ENCODE measurements at regions not wholly inside any gene's neighbourhood (a gene's known extent, or its start where the extent isn't known, plus 50 kb on each side); places are given as distances from the start of the nearest gene placed in this dataset.
"Not testable (repeated sequence)": the region's sequence is repeated elsewhere in the genome, so short reads cannot be mapped to it uniquely, and the experiment has no call there.

DNA sequence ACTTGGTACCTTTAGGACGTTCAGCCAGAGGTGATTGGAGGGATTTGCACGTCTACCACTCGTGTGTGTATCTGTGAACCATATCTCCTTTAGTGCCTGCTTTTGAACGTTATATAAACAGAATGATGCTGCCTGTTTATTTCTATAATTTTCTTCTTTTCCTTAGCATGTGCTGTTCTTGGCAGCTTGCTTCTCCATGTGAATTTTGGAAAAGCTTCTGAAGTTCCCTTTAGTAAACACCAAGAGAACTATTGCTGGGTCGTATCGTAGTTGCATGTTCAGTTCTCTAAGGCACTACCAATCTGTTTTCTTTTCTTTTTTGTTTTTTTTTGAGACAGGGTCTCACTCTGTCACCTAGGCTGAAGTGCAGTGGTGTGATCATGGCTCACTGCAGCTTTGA, 73.8 kb upstream of the FANCC start:
- H3K9me2 ChIP-seq (ENCODE audit: insufficient read depth); POLR2A ChIA-PET; H4K20me1 ChIP-seq (ENCODE audit: insufficient read depth); H3K79me2 ChIP-seq (ENCODE audit: insufficient read depth, low read length); H3K27ac ChIP-seq (ENCODE audit: low read depth, low read length); ATAC-seq; H3K4me3 ChIP-seq (replicated peaks in 1 of 2; ENCODE audit: low read depth in 1 of 2, low read length in 2 of 2); H3K9me3 ChIP-seq (ENCODE audit: control insufficient read depth in 1 of 2, insufficient read depth in 1 of 2, low read depth in 1 of 2, low read length in 2 of 2); H2AFZ ChIP-seq (ENCODE audit: low read depth, low read length, poor library complexity, severe bottlenecking); DNase-seq (ENCODE audit: low read depth, low spot score); H3K27me3 ChIP-seq (ENCODE audit: insufficient read depth, low read length); H3K4me2 ChIP-seq (ENCODE audit: low read length); CTCF ChIA-PET; H3K4me1 ChIP-seq (ENCODE audit: control insufficient read depth in 1 of 2, insufficient read depth in 2 of 2, low read length in 2 of 2); H3K36me3 ChIP-seq (ENCODE audit: control insufficient read depth in 1 of 2, insufficient read depth in 2 of 2, low read length in 2 of 2); intact Hi-C loops (cut with micrococcal nuclease); RAD21 ChIA-PET (ENCODE audit: low non-redundant PET in 1 of 2, low total read pairs in 2 of 2, uncharacterized antibody in 2 of 2, unreplicated experiment in 2 of 2); H3K9ac ChIP-seq (ENCODE audit: low read length); BruUV-seq (replicated peaks): not testable (repeated sequence)

DNA sequence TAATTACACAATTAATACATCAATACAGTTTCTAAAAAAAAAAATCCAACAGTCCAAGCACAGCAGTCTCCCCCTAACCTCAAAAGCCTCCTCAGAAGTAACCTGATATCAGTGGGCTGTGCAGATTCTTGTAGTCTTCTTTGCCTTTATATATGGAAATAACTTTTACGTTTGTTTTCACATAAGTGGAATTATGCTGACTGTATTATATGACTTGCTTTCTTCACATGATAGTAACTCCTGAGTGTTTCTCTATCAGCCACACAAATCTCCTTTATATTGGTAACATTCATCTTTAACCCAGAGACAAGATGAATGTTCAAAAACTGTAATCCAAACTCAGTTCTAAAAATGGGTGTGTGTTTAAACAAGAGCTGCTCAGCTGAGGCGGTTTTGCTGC, 71.9 kb upstream of the FANCC start:
- ChIA-PET POLR2A (no interaction called here), CTCF (no interaction called here), RAD21 (ENCODE audit: low non-redundant PET in 1 of 2, low total read pairs in 2 of 2, uncharacterized antibody in 2 of 2, unreplicated experiment in 2 of 2) (no interaction called here)
- Histone ChIP-seq H3K9me2 (ENCODE audit: insufficient read depth) (no peaks in the 10 kb centered on the region), H3K9ac (ENCODE audit: low read length) (no peak overlapping the region), H3K4me1 (ENCODE audit: control insufficient read depth in 1 of 2, insufficient read depth in 2 of 2, low read length in 2 of 2) (peaks cover 2 to 12% of the 10 kb centered on the region in 2 experiments), H3K36me3 (ENCODE audit: control insufficient read depth in 1 of 2, insufficient read depth in 2 of 2, low read length in 2 of 2) (no peaks in the 10 kb centered on the region), H4K20me1 (ENCODE audit: insufficient read depth) (no peaks in the 10 kb centered on the region), H3K79me2 (ENCODE audit: insufficient read depth, low read length) (no peaks in the 10 kb centered on the region), H3K9me3 (ENCODE audit: control insufficient read depth in 1 of 2, insufficient read depth in 1 of 2, low read depth in 1 of 2, low read length in 2 of 2) (no peaks in the 10 kb centered on the region), H3K27me3 (ENCODE audit: insufficient read depth, low read length) (no peaks in the 10 kb centered on the region), H3K4me2 (ENCODE audit: low read length) (no peak overlapping the region), H3K4me3 (replicated peaks in 1 of 2; ENCODE audit: low read depth in 1 of 2, low read length in 2 of 2) (no peak overlapping the region), H3K27ac (ENCODE audit: low read depth, low read length) (no peak overlapping the region), H2AFZ (ENCODE audit: low read depth, low read length, poor library complexity, severe bottlenecking) (no peak overlapping the region)
- BruUV-seq (replicated peaks): no TSS peak
- ATAC-seq (no peak), DNase-seq (ENCODE audit: low read depth, low spot score) (no peak)
- intact Hi-C loops (cut with micrococcal nuclease): no loop called here
- TF ChIP-seq EZH2 (IDR thresholded peaks at IDR 0.05): no peak
- TF ChIP-seq ELF1 (IDR thresholded peaks at IDR 0.05; ENCODE audit: borderline replicate concordance, low read depth): no peak
- TF ChIP-seq EZH2phosphoT487 (IDR thresholded peaks at IDR 0.05; ENCODE audit: borderline replicate concordance): no peak
- TF ChIP-seq SIN3A (IDR thresholded peaks at IDR 0.05; ENCODE audit: low read depth): no peak
- no peak for TF ChIP-seq RAD21 (IDR thresholded peaks at IDR 0.05; ENCODE audit: low read depth)
- TF ChIP-seq, protein P1, sequence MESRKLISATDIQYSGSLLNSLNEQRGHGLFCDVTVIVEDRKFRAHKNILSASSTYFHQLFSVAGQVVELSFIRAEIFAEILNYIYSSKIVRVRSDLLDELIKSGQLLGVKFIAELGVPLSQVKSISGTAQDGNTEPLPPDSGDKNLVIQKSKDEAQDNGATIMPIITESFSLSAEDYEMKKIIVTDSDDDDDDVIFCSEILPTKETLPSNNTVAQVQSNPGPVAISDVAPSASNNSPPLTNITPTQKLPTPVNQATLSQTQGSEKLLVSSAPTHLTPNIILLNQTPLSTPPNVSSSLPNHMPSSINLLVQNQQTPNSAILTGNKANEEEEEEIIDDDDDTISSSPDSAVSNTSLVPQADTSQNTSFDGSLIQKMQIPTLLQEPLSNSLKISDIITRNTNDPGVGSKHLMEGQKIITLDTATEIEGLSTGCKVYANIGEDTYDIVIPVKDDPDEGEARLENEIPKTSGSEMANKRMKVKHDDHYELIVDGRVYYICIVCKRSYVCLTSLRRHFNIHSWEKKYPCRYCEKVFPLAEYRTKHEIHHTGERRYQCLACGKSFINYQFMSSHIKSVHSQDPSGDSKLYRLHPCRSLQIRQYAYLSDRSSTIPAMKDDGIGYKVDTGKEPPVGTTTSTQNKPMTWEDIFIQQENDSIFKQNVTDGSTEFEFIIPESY (IDR thresholded peaks at IDR 0.05; ENCODE audit: extremely low read depth, insufficient replicate concordance, low read length): no peak
- TF ChIP-seq, protein P2, sequence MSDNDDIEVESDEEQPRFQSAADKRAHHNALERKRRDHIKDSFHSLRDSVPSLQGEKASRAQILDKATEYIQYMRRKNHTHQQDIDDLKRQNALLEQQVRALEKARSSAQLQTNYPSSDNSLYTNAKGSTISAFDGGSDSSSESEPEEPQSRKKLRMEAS (IDR thresholded peaks at IDR 0.05): no peak
- no peak for TF ChIP-seq TCF7L2 (IDR thresholded peaks at IDR 0.05; ENCODE audit: borderline replicate concordance, extremely low read depth, insufficient read depth, insufficient read length)
- TF ChIP-seq, protein P3, sequence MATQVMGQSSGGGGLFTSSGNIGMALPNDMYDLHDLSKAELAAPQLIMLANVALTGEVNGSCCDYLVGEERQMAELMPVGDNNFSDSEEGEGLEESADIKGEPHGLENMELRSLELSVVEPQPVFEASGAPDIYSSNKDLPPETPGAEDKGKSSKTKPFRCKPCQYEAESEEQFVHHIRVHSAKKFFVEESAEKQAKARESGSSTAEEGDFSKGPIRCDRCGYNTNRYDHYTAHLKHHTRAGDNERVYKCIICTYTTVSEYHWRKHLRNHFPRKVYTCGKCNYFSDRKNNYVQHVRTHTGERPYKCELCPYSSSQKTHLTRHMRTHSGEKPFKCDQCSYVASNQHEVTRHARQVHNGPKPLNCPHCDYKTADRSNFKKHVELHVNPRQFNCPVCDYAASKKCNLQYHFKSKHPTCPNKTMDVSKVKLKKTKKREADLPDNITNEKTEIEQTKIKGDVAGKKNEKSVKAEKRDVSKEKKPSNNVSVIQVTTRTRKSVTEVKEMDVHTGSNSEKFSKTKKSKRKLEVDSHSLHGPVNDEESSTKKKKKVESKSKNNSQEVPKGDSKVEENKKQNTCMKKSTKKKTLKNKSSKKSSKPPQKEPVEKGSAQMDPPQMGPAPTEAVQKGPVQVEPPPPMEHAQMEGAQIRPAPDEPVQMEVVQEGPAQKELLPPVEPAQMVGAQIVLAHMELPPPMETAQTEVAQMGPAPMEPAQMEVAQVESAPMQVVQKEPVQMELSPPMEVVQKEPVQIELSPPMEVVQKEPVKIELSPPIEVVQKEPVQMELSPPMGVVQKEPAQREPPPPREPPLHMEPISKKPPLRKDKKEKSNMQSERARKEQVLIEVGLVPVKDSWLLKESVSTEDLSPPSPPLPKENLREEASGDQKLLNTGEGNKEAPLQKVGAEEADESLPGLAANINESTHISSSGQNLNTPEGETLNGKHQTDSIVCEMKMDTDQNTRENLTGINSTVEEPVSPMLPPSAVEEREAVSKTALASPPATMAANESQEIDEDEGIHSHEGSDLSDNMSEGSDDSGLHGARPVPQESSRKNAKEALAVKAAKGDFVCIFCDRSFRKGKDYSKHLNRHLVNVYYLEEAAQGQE (IDR thresholded peaks at IDR 0.05; ENCODE audit: low read depth): no peak
- TF ChIP-seq YY1 (IDR thresholded peaks at IDR 0.05; ENCODE audit: extremely low read depth, insufficient replicate concordance, low read depth, low read length): no peak
- TF ChIP-seq, protein P4, sequence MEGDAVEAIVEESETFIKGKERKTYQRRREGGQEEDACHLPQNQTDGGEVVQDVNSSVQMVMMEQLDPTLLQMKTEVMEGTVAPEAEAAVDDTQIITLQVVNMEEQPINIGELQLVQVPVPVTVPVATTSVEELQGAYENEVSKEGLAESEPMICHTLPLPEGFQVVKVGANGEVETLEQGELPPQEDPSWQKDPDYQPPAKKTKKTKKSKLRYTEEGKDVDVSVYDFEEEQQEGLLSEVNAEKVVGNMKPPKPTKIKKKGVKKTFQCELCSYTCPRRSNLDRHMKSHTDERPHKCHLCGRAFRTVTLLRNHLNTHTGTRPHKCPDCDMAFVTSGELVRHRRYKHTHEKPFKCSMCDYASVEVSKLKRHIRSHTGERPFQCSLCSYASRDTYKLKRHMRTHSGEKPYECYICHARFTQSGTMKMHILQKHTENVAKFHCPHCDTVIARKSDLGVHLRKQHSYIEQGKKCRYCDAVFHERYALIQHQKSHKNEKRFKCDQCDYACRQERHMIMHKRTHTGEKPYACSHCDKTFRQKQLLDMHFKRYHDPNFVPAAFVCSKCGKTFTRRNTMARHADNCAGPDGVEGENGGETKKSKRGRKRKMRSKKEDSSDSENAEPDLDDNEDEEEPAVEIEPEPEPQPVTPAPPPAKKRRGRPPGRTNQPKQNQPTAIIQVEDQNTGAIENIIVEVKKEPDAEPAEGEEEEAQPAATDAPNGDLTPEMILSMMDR (IDR thresholded peaks at IDR 0.05 in 2 of 3, conservative IDR thresholded peaks at IDR 0.05 in 1 of 3; ENCODE audit: borderline replicate concordance in 1 of 3, insufficient read depth in 1 of 3, low read depth in 2 of 3, low read length in 2 of 3): no peak
- no peak for TF ChIP-seq ZNF274 (IDR thresholded peaks at IDR 0.05; ENCODE audit: low read depth, low read length)
- no peak for TF ChIP-seq JUND (IDR thresholded peaks at IDR 0.05)

Measured in HCT116 (cell line).